ENCODE measurements at regions not wholly inside any gene's neighbourhood (a gene's known extent, or its start where the extent isn't known, plus 50 kb on each side); places are given as distances from the start of the nearest gene placed in this dataset.

- no peaks in the 10 kb centered on the region for H3K27me3 ChIP-seq (ENCODE audit: insufficient read depth, low read length, poor library complexity)
- H3K4me2 ChIP-seq (ENCODE audit: insufficient read depth, low read length): no peak overlapping the region
- no peaks in the 10 kb centered on the region for H3K79me2 ChIP-seq (ENCODE audit: insufficient read depth, low read length)
- H3K9me3 ChIP-seq (ENCODE audit: insufficient read depth, low read length, severe bottlenecking): no peaks in the 10 kb centered on the region
- ATAC-seq (ENCODE audit: insufficient read depth, low read depth): no peak
- no peak overlapping the region for H3K4me3 ChIP-seq (ENCODE audit: low read depth in 1 of 2, low read length in 2 of 2)
- no peak overlapping the region for H3K9ac ChIP-seq (ENCODE audit: low read depth, low read length)
- TF ChIP-seq CTCF (IDR thresholded peaks at IDR 0.05; ENCODE audit: borderline replicate concordance, extremely low read depth, low read length, poor library complexity, severe bottlenecking): no peak
- no peak for TF ChIP-seq EZH2 (IDR thresholded peaks at IDR 0.05; ENCODE audit: borderline replicate concordance, low read depth, low read length, severe bottlenecking)
- H3K4me1 ChIP-seq (ENCODE audit: insufficient read depth, low read length): no peaks in the 10 kb centered on the region
- no peaks in the 10 kb centered on the region for H4K20me1 ChIP-seq (ENCODE audit: insufficient read depth, low read length)
- DNase-seq: no peak
- no peaks in the 10 kb centered on the region for H3K36me3 ChIP-seq (ENCODE audit: insufficient read depth, low read length)
- H3K27ac ChIP-seq (ENCODE audit: low read length): no peak overlapping the region
- H2AFZ ChIP-seq (ENCODE audit: low read depth, low read length): no peak overlapping the region
Measured at GRCh38 chr3:84881288-84881687, 77.5 kb upstream of the CADM2 start.

- H3K27ac ChIP-seq (ENCODE audit: low read length): no peak overlapping the region
- H3K27me3 ChIP-seq (ENCODE audit: insufficient read depth, low read length, poor library complexity): no peaks in the 10 kb centered on the region
- H2AFZ ChIP-seq (ENCODE audit: low read depth, low read length): no peak overlapping the region
Measured at GRCh38 chr3:84885199-84885882, 73.4 kb upstream of the CADM2 start.

GRCh38 chr3:84891851-84892250, 66.9 kb upstream of the CADM2 start:
- H3K4me1 ChIP-seq (ENCODE audit: insufficient read depth, low read length): no peaks in the 10 kb centered on the region
- H3K9ac ChIP-seq (ENCODE audit: low read depth, low read length): no peak overlapping the region
- no peak for DNase-seq
- H3K4me3 ChIP-seq (ENCODE audit: low read depth in 1 of 2, low read length in 2 of 2): no peak overlapping the region
- no peaks in the 10 kb centered on the region for H3K36me3 ChIP-seq (ENCODE audit: insufficient read depth, low read length)
- no peaks in the 10 kb centered on the region for H3K27me3 ChIP-seq (ENCODE audit: insufficient read depth, low read length, poor library complexity)
- H2AFZ ChIP-seq (ENCODE audit: low read depth, low read length): no peak overlapping the region
- H3K4me2 ChIP-seq (ENCODE audit: insufficient read depth, low read length): no peak overlapping the region
- no peak overlapping the region for H3K27ac ChIP-seq (ENCODE audit: low read length)
- no peaks in the 10 kb centered on the region for H4K20me1 ChIP-seq (ENCODE audit: insufficient read depth, low read length)
- TF ChIP-seq CTCF (IDR thresholded peaks at IDR 0.05; ENCODE audit: borderline replicate concordance, extremely low read depth, low read length, poor library complexity, severe bottlenecking) (no peak), EZH2 (IDR thresholded peaks at IDR 0.05; ENCODE audit: borderline replicate concordance, low read depth, low read length, severe bottlenecking) (no peak)
- no peak for ATAC-seq (ENCODE audit: insufficient read depth, low read depth)
- H3K79me2 ChIP-seq (ENCODE audit: insufficient read depth, low read length): no peaks in the 10 kb centered on the region
- H3K9me3 ChIP-seq (ENCODE audit: insufficient read depth, low read length, severe bottlenecking): no peaks in the 10 kb centered on the region

More at GRCh38 chr3:84885199-84885882, 73.4 kb upstream of the CADM2 start:
- TF ChIP-seq EZH2 (IDR thresholded peaks at IDR 0.05; ENCODE audit: borderline replicate concordance, low read depth, low read length, severe bottlenecking) (no peak), CTCF (IDR thresholded peaks at IDR 0.05; ENCODE audit: borderline replicate concordance, extremely low read depth, low read length, poor library complexity, severe bottlenecking) (no peak)
- no peak for ATAC-seq (ENCODE audit: insufficient read depth, low read depth)
- Histone ChIP-seq H4K20me1 (ENCODE audit: insufficient read depth, low read length) (no peaks in the 10 kb centered on the region), H3K4me1 (ENCODE audit: insufficient read depth, low read length) (no peaks in the 10 kb centered on the region), H3K36me3 (ENCODE audit: insufficient read depth, low read length) (no peaks in the 10 kb centered on the region), H3K4me3 (ENCODE audit: low read depth in 1 of 2, low read length in 2 of 2) (no peak overlapping the region), H3K4me2 (ENCODE audit: insufficient read depth, low read length) (no peak overlapping the region), H3K9me3 (ENCODE audit: insufficient read depth, low read length, severe bottlenecking) (no peaks in the 10 kb centered on the region), H3K79me2 (ENCODE audit: insufficient read depth, low read length) (no peaks in the 10 kb centered on the region), H3K9ac (ENCODE audit: low read depth, low read length) (no peak overlapping the region)
- DNase-seq: no peak
